ENCODE measurements at regions not wholly inside any gene's neighbourhood (a gene's known extent, or its start where the extent isn't known, plus 50 kb on each side); places are given as distances from the start of the nearest gene placed in this dataset.

- no peak for DNase-seq
These were observed 651.9 kb upstream of the HS6ST1 start for GRCh38 chr2:128970332-128971116.

GRCh38 chr2:128973566-128973965 is 654.9 kb upstream of the HS6ST1 start:
- no peak for DNase-seq

- DNase-seq = peak; percentile 2
These were observed 659.5 kb upstream of the HS6ST1 start for GRCh38 chr2:128978212-128978611.

- no peak for DNase-seq
These were observed 660.5 kb upstream of the HS6ST1 start for GRCh38 chr2:128979182-128979581.

GRCh38 chr2:128980475-128980874 is 661.8 kb upstream of the HS6ST1 start:
- no peak for DNase-seq

GRCh38 chr2:128981353-128981752 is 662.7 kb upstream of the HS6ST1 start:
- no peak for DNase-seq

- DNase-seq = no peak
These were observed 663.3 kb upstream of the HS6ST1 start for GRCh38 chr2:128982001-128982400.

- no peak for DNase-seq
These were observed 664.0 kb upstream of the HS6ST1 start for GRCh38 chr2:128982670-128983069.

- no peak for DNase-seq
These were observed 664.4 kb upstream of the HS6ST1 start for GRCh38 chr2:128983094-128983493.

GRCh38 chr2:128984081-128984480 is 665.4 kb upstream of the HS6ST1 start:
- DNase-seq = no peak

- DNase-seq = no peak
These were observed 666.2 kb upstream of the HS6ST1 start for GRCh38 chr2:128984855-128985254.

GRCh38 chr2:128986026-128986715 is 667.5 kb upstream of the HS6ST1 start:
- no peak for DNase-seq

GRCh38 chr2:128986867-128987268 is 668.2 kb upstream of the HS6ST1 start:
- no peak for DNase-seq

- DNase-seq = no peak
These were observed 669.7 kb upstream of the HS6ST1 start for GRCh38 chr2:128988326-128988725.

GRCh38 chr2:128988967-128989366 is 670.3 kb upstream of the HS6ST1 start:
- DNase-seq = no peak

- DNase-seq = no peak
These were observed 676.4 kb upstream of the HS6ST1 start for GRCh38 chr2:128995086-128995485.

GRCh38 chr2:128996078-128996477 is 677.4 kb upstream of the HS6ST1 start:
- DNase-seq = no peak

GRCh38 chr2:128997166-128997866 is 678.6 kb upstream of the HS6ST1 start:
- DNase-seq = no peak

- DNase-seq = no peak
These were observed 683.3 kb upstream of the HS6ST1 start for GRCh38 chr2:129001926-129002325.

GRCh38 chr2:129002751-129003150 is 684.1 kb upstream of the HS6ST1 start:
- DNase-seq = no peak

GRCh38 chr2:129004485-129004884 is 685.8 kb upstream of the HS6ST1 start:
- peak; percentile 20 for DNase-seq

GRCh38 chr2:129004940-129005490 is 686.3 kb upstream of the HS6ST1 start:
- DNase-seq = no peak

- no peak for DNase-seq
These were observed 687.6 kb upstream of the HS6ST1 start for GRCh38 chr2:129006135-129006886.

Data from NCI-H526 treated with DMSO at 0.1 percent for 48 hours (cell line).